GM21576 (cell line): ENCODE measurements at regions not wholly inside any gene's neighbourhood (a gene's known extent, or its start where the extent isn't known, plus 50 kb on each side); places are given as distances from the start of the nearest gene placed in this dataset.

Experiments used
- ATAC-seq: cut with Tn5 transposase; IDR thresholded peaks from one replicate; pipeline ENCODE4 v1.9.1; 2021; ENCODE audit warnings: mild to moderate bottlenecking, moderate library complexity; ENCODE audit not compliant: unreplicated experiment

DNA sequence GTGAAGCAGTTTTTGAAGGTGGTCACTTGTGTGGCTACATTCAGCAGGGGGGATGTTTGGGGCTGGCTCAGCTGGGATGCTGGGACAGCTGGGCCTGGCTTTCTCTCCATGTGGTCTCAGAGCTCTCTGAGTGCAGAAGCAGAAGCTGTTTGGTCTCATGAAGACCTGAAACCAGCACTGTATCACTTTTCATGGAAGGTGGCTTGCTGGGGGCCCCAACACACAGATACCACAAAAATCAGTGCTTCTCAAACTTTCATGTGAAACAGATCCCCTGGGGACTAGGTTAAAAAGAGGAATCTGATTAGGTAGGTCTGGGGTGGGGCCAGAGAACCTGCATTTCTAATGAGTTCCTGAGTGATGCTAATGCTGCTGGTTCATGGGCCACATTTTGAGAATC lies 347.3 kb downstream of the DHX35 start:
- ATAC-seq, result no peak

DNA sequence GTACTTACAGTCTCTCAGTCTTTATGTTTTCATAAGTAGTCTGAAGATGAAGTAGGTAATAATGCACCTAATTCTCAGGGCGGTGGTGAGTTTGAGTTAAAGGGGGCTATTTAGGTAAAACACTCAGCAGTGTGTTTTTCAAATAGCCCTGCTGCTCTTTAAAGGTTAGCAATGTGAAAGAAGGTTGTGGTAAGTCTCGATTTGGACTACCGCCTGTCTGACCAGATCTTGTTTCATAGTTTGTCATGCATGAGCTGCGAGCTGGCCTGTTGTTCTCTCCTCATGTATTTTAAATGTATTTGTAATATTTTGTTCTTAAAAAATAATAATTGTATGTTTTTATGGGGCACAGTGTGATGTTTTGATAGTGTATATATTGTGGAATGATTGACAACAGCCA lies 340.2 kb downstream of the DHX35 start:
- ATAC-seq, result no peak

DNA sequence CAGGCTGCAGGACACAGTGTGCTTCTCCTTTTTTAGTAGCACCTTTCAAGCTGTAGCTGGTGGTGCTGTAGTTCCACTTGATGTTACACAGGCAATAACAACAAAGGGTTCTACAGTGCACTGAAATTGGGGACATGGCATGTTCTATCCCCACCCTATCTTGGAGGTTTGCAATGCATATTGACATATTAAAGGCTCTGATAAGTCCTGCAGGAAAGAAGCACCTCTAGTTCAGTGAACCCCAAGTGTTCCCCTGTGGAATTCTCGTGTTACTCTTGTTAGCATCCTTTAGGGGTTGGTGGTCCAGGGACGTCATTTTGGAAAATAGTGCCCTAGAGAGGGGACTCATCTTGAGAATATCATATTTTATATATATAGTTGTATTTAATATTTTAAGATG lies 337.6 kb downstream of the DHX35 start:
- ATAC-seq, result no peak

DNA sequence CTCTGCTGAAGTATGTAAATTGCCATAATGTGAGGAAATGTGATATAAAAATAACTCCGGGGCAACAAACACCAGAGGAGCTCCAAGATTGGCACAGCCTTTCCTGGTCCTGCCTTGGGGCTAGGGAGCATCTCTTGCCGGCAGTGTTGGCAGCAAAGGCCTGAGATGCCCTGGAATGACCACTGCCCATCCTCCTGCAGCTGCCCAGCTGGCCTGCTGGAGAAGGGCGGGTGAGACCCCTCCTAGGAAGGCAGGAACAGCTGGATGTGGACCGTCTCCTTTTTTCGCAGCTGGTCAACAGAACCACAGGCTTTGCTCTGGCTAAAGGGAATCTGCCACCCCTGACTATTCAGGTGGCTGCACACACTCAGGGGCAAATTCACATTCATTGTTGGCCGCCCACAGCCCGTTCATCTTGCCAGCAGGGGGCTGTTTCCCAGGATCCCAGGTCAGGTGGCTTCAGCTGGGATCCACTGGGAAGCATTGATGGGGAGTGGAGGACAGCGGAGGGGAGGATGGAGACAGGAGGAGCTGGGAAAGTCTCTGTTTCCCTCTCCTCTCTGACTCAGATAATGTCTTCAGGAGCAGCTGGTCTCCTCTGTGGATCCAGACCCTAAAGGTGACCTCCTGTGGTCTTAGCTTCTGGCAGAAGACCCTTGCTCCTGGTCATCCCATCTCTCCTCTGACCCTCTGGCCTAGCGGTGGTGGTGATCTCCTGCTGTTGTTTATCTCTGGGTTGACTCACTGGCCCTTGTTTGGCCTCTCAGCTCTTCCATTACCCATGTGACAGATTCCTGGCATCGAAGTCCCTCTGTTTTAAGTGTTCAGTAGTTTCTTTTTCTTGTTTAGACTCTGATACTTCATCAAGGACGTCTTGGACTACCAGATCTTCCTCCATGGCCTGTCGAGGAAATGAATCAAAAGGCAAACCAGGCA lies 336.7 kb downstream of the DHX35 start:
- ATAC-seq, result no peak

DNA sequence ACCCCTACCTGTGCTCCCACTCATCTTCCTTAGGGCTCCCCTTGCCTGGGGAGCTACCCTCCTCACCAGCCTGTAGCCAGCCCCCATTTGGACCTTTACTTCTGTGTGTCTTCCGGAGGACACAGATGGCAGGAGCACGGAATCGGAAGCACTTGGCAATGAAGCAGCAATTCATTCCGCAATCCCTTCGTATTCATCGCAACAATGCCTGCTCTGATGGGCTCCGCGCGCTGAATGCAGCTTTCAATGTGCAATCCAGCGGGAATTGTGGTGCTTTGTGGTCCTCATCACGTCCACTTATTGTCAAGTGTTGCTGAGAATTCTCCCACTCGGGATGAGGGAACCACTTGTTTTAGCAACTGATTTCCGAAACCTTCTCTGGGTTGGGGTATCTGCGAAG lies 336.0 kb downstream of the DHX35 start:
- ATAC-seq, result no peak

DNA sequence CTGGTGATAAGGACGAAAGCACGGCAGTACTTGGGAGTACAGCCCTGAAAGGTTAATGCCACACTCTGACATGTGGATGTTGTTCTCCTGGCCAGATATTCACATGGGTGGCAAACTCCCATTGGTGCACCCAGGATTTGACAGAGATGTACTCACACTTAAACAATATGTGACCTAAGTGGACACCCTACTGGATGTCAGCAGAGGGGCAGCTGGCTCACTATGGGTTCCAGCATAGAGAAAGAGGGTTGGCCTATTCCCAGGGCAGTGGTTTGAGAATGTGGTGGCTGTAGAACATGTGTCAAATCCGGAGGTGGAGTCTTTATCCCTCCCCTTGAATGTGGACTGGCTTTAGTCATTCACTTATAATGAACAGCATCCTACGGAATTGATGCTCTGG lies 333.2 kb downstream of the DHX35 start:
- ATAC-seq, result no peak

DNA sequence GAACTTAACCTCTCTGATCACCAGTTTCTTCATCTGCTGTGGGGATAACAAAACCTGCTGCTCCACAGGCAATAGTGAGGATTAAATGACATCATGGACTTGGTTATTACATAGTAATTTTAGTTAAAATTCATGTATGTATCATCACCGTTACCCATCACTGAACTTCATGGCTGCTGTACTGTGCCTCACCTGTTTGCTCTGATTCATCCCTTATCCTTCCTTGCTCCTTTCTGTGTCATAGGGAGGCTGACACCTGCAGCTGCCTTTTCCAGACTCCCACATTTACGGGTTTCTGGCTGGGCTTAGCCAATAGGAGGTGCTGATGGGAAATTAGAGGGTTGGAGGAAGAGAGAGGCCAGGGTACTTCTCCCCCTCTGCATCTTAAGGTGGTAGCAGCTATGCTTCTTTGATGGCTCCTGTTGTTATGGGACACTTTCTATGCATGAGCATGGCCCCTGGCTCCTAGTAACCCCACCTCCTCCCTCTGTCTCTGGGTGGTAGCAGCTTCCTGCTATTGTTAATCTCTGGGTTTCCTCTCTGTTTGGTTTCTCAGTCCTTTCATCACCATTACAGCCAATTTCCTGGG lies 332.1 kb downstream of the DHX35 start:
- no peak for ATAC-seq

DNA sequence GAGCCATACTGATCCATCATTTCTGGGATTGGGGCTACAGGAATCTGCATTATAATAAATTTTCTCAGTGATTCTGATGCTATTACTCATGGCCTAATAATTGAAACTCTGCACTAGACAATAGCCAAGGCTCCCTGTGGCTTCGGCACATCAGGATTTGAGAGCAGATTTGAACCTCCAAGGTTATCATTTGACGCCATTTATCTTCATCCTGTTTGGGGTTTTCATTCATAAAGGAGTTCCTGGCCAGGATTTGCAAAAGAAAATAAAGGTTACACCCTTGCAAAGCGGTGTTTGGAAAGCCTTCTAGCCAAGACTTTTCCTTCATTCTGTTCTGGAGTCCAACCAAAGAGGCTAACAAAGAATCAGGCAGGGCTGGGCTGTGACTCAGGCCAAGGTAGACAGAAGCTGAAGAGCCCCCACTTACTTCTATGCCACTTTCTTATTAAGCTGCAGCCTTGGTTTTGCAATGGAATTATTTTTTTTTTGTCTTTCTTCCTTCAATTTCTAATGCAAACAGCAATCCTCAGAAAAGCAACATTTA lies 330.1 kb downstream of the DHX35 start:
- no peak for ATAC-seq

DNA sequence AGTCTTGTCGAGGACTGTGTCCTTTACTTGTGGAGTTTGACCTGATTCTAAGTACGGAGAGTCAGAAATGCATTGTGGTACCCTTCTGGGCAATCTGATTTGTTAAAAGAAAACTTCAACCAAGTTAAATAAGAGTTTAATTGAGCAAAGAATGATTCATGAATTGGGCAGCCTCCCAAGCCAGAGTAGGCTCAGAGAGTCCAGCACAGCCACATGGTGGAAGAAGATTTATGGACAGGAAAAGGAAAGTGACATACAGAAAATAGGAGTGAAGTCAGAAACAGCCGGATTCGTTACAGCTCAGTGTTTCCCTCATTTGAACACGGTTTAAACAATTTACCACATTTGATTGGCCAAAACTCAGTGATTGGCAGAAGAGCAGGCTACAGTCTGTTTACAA lies 329.2 kb downstream of the DHX35 start:
- no peak for ATAC-seq

DNA sequence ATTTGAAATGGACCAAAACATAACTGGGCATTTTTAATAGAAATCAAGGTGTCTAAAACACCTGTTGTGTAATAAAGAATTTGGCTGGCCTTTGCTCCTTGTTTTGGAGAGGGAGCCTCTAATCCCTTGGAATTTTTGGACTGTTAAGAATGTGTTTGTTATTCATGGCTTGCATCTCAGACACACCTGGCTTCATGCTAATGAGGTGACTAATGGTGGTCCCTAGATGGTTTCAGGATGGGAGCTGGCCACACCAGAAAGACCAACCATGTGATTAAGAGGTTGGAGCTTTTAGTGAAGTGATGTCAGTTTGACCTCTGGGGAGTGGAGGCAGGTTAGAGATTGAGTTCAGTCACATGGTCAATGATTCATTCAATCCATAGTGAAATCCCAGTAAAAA lies 328.4 kb downstream of the DHX35 start:
- no peak for ATAC-seq

DNA sequence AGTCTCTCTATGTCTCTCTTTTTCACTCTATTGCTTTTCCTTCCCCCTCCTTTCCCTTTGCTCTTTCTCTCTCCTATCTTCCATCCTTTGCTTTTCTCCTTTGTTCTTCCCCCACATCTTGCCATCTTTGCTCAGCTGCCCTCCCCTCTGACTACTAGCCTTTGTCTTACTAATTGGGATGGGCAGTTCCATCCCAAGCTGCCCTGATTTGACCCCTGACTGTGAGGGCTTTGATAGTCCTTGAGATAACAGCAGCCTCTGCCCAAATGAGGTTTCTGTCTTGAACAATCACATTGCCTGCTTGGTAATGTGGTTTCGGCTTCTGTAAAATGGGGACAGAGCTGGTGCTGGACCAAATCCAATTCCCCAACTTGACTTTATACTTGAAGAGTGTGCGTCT lies 327.7 kb downstream of the DHX35 start:
- ATAC-seq, result no peak

DNA sequence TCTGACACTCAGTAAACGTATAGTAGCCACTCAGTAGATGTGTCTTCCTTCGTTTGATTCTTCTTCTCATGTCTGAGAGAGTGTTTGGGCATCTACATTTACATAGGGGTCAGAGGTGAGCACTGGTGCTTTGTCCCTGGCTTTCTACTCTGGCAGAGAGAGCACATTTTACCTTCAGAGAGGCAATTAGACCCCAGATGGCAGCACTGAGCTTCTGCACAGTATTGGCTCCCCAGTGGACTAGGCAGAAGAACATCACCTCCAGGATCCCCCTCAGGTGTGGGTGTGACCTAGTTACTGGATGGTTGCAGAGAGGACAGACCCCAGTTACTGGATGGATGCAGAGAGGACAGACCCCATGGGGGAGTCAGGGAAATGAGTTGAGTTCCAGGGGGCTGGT lies 327.2 kb downstream of the DHX35 start:
- no peak for ATAC-seq

DNA sequence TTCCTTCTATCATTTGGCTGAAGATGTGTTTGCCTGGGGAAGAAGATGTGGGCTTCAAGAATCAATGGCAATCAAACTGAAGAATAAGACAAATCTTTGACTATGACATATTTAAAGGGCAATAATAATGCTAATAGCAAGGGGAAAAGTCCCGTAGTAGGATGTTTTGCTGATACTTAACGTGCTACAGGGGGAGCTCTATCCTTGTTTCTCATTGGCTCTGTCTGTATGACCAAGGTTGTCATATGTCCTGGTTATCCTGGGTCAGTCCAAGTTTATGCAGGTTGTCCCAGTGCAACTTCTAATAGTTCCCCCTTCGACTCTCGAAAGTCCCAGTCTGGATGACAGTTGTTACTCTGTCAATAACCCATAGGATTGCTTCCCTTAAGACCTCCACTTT lies 321.3 kb downstream of the DHX35 start:
- no peak for ATAC-seq

DNA sequence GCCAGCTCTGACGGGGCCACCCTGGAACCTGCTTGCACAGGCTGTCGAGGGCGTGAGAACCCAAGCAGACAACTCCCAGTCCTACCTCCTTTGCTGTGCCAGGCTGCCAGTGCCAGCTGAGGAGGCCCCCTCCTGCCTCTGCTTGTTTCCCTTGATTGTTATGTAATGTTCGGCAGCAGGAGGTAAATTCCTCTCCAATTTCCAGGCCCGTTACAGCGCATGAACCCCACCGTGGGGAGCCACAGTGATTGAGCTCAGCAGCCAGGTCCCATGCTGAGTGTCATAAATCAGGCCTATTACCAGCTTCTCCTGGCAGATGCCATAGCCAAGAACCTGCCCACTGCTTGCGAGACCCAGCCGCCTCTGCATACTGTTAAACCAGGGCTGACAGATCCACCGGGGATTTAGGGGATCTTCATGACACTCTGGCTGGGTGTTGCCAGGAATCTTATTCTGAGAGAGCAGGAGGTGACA lies 320.5 kb downstream of the DHX35 start:
- ATAC-seq, result no peak

DNA sequence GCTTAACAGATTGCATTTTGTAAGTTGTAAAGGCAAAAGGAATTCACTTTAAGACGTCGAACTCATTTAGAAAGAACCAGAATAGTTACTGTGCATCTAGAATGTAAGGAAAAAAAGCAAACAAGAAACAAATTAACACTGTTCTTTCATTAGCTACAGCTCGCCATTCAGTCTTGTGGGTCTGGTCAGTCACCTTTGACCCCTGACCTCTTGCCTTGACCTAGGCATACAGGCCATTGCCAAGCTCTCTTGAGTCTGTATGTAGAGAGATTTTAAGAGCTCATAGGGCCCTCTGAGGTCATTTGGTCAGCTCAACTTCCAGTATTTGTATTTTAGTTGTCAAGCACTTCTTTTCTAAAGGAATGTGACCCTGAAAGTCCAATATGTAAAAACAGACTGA lies 318.7 kb downstream of the DHX35 start:
- no peak for ATAC-seq

DNA sequence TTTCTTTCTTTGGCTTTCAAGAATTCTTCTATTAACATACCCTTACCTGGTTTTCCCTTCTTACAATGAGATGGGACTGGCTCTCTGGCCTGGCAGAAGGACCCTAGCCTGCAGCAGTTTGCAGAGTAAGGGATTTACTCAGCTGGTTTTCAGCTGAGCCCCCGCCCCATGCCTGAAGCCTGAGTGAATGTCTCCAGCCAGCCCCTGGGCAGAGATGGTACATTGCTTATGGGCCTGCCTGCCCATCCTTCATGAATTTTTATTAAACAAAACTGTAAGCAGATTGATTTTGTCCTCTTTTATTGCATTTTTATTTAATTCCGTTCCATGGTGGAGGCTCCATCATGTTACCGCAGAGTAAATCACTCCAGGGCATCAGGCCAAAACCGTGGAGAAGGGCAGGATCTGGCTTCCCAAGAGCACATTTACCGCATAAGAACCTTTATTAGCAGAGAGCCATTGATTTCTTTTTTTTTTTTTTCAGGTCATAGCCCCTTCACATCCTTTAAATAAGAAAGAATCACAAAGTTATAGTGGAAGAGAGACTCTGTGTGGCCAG lies 316.2 kb downstream of the DHX35 start:
- ATAC-seq, result no peak

DNA sequence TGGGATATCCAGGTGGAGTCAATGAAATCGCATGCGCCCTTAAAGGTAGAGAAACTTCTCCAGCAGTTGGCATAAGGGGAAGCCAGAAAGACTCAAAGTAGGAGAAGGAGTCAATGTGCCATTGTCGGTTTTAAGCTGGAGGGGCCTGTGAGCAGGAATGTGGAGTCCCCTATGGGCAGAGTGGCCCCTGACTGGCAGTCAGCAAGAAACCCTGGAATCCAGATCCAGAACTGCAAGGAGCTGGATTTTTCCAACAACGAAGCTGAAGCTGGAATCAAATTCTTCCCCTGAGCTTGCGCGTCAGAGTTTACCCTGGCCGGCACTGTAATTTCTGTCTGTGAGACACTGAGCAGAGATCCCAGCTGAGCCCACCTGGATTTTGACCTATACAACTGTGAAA lies 315.0 kb downstream of the DHX35 start:
- ATAC-seq, result no peak

DNA sequence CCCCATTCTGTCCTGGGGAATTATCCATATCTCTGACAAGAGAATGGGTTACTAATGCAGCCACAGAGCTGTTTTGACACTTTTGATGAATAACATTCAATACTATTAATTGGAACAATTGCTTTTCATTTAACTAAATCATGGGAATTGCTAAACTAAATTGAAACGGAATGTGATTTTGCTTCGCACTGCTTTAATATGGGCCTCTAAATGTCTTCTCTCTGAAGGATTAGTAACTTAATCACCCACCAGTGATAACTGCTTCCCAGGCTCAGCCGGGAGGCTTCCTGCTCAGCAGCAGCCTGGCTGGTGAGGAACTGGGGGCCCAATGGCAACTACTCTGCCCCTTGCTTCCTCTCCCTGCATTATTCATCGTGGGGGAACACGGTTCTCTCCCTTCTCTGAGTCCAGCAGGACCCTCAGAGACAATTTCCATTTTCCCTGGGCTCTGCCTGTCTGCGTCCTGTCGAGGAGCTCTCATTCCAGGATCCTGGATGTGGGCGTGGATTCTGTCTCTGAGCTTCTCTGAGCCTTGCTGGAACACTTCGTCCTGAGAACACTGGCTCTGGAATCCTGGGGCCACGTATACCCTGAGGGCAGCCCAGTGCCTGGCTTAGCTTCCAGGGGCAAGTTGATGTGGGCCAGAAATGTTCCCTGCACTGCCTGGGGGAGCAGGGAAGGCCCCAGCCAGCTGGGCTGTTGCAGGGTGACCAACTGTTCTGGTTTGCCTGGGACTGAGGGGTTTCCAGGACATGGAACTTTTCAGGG lies 308.9 kb downstream of the DHX35 start:
- ATAC-seq, result no peak

DNA sequence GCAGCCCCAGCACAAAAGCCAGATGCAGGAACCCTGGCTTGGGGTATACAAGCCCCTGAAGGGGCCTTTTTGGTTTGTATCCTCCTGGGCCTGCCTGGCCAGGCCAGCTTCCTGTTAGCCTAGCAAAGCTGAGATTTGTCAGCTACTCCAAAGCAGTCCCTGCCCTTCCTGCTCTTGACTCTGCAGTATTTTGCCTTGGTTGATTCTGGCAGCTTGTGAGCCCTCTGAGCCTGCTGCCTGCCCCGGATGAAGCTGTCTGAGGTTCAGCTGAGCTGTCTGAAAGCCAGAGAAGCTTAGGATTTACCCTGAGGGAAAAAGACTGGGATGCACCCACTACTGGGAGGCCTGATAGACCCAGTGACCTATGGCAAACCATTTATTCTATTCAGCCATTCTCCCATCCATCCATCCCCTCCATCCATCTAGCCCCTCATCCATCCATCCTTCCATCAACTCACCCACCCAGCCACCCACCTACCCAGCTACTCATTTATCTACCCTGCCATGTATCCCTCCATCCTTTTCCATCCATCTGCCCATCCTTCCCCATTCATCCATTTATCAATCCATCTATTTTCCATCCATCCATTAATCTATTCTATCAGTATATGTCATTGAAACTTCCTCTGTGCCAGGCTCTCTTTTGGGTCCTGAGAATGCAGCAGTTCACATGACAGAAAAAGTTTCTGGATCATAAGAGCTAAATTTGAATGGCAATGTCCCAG lies 307.5 kb downstream of the DHX35 start:
- no peak for ATAC-seq

DNA sequence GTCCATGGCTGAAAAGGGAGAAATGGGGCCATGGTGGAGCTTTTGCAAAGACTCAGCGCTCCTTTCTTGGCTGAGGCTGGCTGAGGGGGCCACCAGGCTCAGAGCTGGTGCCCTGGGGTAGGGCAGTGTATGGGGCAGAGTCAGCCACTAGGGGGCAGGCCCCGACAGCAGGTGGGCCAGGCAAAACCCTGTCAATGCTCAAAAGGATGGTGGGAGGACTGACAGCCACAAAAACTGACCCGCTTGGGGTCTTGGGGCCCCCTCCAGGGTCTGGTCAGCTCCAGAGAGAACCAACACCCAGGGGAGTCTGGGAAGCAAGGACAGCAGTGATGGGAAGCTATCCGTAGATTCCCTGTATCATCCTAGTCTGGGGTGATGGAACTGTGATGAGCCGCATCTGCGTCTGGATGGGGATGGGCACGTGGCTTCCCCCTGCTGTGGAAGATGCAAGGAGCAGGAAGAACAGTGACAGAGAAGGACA lies 306.9 kb downstream of the DHX35 start:
- peak; percentile 66 for ATAC-seq
